GM20000 (cell line): ENCODE measurements at regions not wholly inside any gene's neighbourhood (a gene's known extent, or its start where the extent isn't known, plus 50 kb on each side); places are given as distances from the start of the nearest gene placed in this dataset.

Experiments used
- DNase-seq: peaks from one replicate; pipeline ENCODE4 v3.0.0; 2012; ENCODE audit warnings: low spot score
- CTCF ChIP-seq: IDR thresholded peaks from 2 replicates; pipeline ENCODE4 v1.5.1; 2012; ENCODE audit warnings: mild to moderate bottlenecking, control low read depth; ENCODE audit errors: extremely low read depth, missing control alignments

GRCh38 chr1:199862047-199862446 is 165.5 kb upstream of the NR5A2 start:
- TF ChIP-seq CTCF: no peak
- no peak for DNase-seq

GRCh38 chr1:199866210-199866617 is 161.3 kb upstream of the NR5A2 start:
- TF ChIP-seq CTCF: no peak
- DNase-seq: no peak

- TF ChIP-seq CTCF: no peak
- no peak for DNase-seq
Measured at GRCh38 chr1:199867601-199868000, 159.9 kb upstream of the NR5A2 start.

- TF ChIP-seq CTCF: no peak
- no peak for DNase-seq
Measured at GRCh38 chr1:199868777-199869176, 158.7 kb upstream of the NR5A2 start.

- no peak for DNase-seq
- no peak for TF ChIP-seq CTCF
Measured at GRCh38 chr1:199875337-199875736, 152.2 kb upstream of the NR5A2 start.

- DNase-seq: no peak
- no peak for TF ChIP-seq CTCF
Measured at GRCh38 chr1:199875856-199876255, 151.7 kb upstream of the NR5A2 start.

GRCh38 chr1:199877526-199878384 is 149.8 kb upstream of the NR5A2 start:
- no peak for TF ChIP-seq CTCF
- no peak for DNase-seq
